BJ (cell line): ENCODE measurements at regions not wholly inside any gene's neighbourhood (a gene's known extent, or its start where the extent isn't known, plus 50 kb on each side); places are given as distances from the start of the nearest gene placed in this dataset.

Experiments
- CTCF ChIA-PET: fragments of 350-600 bp; formaldehyde crosslinking; extraction: SDS; loops from one replicate; lab custom pipeline; 2021; ENCODE audit warnings: antibody characterized with exemption, inconsistent platforms; lab: Yijun Ruan, JAX
- POLR2A ChIA-PET: fragments of 300-600 bp; sonication (Branson Sonifier 250); formaldehyde crosslinking; extraction: SDS; loops from one replicate; lab custom pipeline; 2021; ENCODE audit warnings: antibody characterized with exemption; lab: Charles Lee
- DNase-seq: peaks from one replicate; pipeline ENCODE4 v3.0.0-alpha.2; 2011; ENCODE audit warnings: low read depth
- H3K27me3 ChIP-seq: 2 replicates; pipeline ENCODE4 v1.6.0; 2011; ENCODE audit warnings: low read length; ENCODE audit not compliant: control insufficient read depth, insufficient read depth
- H3K36me3 ChIP-seq: 2 replicates; pipeline ENCODE4 v1.5.1; 2011; ENCODE audit warnings: low read length; ENCODE audit not compliant: control insufficient read depth, insufficient read depth
- H3K4me3 ChIP-seq: 2 replicates; pipeline ENCODE4 v1.5.1; 2011; ENCODE audit warnings: low read depth, mild to moderate bottlenecking, control low read depth, low read length
- CTCF ChIP-seq: IDR thresholded peaks from 2 replicates; pipeline ENCODE4 v1.5.1; 2011; ENCODE audit warnings: low read depth, mild to moderate bottlenecking, control low read depth, inconsistent platforms, low read length, moderate library complexity; ENCODE audit not compliant: insufficient read depth

GRCh38 chr3:109640146-109640652 lies 302.9 kb upstream of the DPPA4 start:
- CTCF ChIA-PET: no interaction called here
- H3K27me3 ChIP-seq: no peaks in the 10 kb centered on the region
- no peak for TF ChIP-seq CTCF
- DNase-seq: no peak
- H3K36me3 ChIP-seq: no peaks in the 10 kb centered on the region
- no peak overlapping the region for H3K4me3 ChIP-seq
- POLR2A ChIA-PET: no interaction called here

- Histone ChIP-seq H3K27me3 (no peaks in the 10 kb centered on the region), H3K36me3 (no peaks in the 10 kb centered on the region), H3K4me3 (no peak overlapping the region)
- POLR2A ChIA-PET: no interaction called here
- no peak for TF ChIP-seq CTCF
- DNase-seq: no peak
- CTCF ChIA-PET: no interaction called here
Observed at GRCh38 chr3:109642025-109642424, 304.7 kb upstream of the DPPA4 start.

DNA sequence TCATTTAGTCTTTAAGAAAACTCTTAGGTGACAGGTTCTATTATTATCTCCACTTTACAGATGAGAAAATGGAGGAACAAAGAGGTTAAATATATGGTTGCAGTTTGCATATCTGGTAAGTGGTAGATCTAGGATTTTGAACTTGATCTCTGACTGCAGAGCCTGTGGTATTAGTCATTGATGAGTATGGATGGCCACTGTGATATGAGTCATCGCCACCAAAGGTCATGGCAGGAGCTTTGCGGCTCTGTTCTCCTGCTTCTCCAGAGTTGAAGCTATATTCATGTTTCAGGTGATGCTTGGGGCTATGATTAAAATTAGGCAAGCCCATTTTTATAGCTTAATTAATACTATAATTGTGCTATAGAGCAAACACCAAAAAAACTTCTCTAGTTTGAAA lies 306.2 kb upstream of the DPPA4 start:
- no peak for DNase-seq
- no peak for TF ChIP-seq CTCF
- H3K36me3 ChIP-seq: no peaks in the 10 kb centered on the region
- CTCF ChIA-PET: no interaction called here
- no peak overlapping the region for H3K4me3 ChIP-seq
- no peaks in the 10 kb centered on the region for H3K27me3 ChIP-seq
- POLR2A ChIA-PET: no interaction called here

- no peaks in the 10 kb centered on the region for H3K36me3 ChIP-seq
- ChIA-PET POLR2A (no interaction called here), CTCF (no interaction called here)
- no peak for TF ChIP-seq CTCF
- no peak overlapping the region for H3K4me3 ChIP-seq
- H3K27me3 ChIP-seq: no peaks in the 10 kb centered on the region
- no peak for DNase-seq
Observed at GRCh38 chr3:109644332-109644731, 307.0 kb upstream of the DPPA4 start.

DNA sequence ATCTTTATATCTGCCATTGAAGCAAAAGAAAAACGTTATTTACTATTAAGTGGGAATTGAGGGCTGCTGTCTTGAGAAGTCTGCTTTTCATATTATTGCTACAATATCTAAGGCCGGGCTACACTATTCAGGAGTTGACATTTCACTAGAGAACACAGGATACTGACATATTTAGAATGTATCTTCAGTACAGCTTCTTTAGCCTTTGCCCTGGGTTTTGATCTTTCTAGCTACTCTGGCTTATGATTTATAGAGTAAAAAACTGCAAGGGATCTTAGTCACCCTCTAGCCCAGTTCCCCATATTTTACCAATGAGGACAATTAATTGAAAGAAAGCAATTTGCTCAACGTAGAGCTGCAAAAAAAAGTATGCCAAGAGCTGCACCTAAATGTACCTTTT lies 307.4 kb upstream of the DPPA4 start:
- Histone ChIP-seq H3K4me3 (no peak overlapping the region), H3K27me3 (no peaks in the 10 kb centered on the region), H3K36me3 (no peaks in the 10 kb centered on the region)
- TF ChIP-seq CTCF: no peak
- POLR2A ChIA-PET: no interaction called here
- DNase-seq: no peak
- CTCF ChIA-PET: no interaction called here
